SH-SY5Y (cell line): ENCODE measurements at regions not wholly inside any gene's neighbourhood (a gene's known extent, or its start where the extent isn't known, plus 50 kb on each side); places are given as distances from the start of the nearest gene placed in this dataset.

Experiments
- GATA2 ChIP-seq: IDR thresholded peaks from 2 replicates; pipeline ENCODE4 v1.6.1; 2011; ENCODE audit warnings: mild to moderate bottlenecking, low read depth, low read length
- GATA3 ChIP-seq: IDR thresholded peaks from 2 replicates; pipeline ENCODE4 v1.6.1; 2011; ENCODE audit warnings: low read depth, mild to moderate bottlenecking, low read length, moderate library complexity

GRCh38 chr9:30744871-30745270, 1639.6 kb upstream of the ACO1 start:
- TF ChIP-seq GATA2: no peak
- TF ChIP-seq GATA3: no peak
